Medulla oblongata (tissue), 1 donor: ENCODE measurements at regions not wholly inside any gene's neighbourhood (a gene's known extent, or its start where the extent isn't known, plus 50 kb on each side); places are given as distances from the start of the nearest gene placed in this dataset.
A peak's percentile ranks its signal among the peaks of the same experiment; 100 is the strongest.
"Not testable (repeated sequence)": the region's sequence is repeated elsewhere in the genome, so short reads cannot be mapped to it uniquely, and the experiment has no call there.

Experiments
- DNase-seq: peaks from one replicate; pipeline ENCODE4 v3.0.0-alpha.2; 2015; ENCODE audit errors: extremely low spot score

DNA sequence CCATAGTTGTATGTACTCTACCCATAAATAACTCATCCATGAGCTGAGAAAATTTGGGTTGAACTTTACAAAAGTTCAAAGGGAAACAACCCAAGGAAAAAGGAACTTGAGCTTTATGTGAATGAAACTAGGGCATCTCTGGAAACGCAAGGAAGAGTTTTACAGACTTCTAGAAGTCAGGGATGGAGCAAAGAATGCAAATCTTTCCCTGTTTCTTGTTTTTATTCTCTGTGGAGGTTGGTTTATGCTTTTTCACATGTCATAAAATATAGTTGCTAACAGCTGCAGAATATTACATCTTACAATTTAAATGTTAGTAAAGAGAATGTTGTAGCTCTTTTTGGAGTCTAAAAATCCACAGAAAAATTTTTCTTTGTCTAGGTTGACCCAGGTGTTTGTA is 754.1 kb downstream of the PCDH7 start:
- no peak for DNase-seq

DNA sequence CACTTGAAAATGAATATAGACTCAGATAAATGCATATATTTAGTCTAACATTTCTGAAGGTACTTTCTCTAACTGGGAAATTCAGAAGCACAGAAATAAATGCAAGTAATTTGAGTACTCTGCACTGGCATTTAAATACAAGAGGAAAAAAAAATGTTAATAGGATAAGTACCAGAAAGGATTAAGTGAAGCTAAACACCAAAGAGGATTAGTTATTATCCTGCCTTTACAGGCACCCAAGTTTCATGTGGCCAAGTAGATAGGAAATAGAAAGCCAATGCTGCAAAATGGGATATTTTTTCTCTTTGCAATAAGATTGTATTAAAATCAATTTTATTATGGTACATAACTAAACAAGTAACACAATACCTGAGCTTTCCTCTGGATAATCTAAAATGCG is 762.5 kb downstream of the PCDH7 start:
- no peak for DNase-seq

DNA sequence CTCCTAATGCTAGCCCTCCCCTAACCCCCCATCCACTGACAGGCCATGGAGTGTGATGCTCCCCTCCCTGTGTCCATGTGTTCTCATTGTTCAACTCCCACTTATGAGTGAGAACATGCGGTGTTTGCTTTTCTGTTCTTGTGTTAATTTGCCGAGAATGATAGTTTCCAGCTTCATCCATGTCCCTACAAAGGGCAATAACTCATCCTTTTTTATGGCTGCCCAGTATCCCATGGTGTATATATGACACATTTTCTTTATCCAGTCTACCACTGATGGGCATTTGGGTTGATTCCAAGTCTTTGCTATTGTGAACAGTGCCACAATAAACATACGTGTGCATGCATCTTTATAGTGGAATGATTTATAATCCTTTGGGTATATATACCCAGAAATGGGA is 779.0 kb downstream of the PCDH7 start:
- DNase-seq = not testable (repeated sequence)

DNA sequence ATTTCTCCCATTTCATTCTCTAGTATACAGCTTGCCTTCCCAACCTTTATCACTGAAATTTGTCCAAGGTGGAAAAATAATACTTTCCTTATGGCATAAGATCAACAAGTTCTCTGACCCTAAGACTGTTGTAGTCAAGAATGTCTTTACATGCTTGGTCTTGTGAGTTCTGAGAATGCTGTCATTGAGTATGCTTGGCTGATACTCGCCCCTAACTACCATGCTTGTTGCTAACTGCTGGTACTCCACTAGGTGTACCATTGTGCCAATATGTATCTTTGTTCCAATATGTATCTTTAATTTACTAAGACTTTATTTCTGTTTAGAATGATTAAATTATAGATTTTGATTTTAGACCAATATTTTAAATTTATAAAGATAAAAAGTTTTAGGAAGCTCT is 796.4 kb downstream of the PCDH7 start:
- no peak for DNase-seq

DNA sequence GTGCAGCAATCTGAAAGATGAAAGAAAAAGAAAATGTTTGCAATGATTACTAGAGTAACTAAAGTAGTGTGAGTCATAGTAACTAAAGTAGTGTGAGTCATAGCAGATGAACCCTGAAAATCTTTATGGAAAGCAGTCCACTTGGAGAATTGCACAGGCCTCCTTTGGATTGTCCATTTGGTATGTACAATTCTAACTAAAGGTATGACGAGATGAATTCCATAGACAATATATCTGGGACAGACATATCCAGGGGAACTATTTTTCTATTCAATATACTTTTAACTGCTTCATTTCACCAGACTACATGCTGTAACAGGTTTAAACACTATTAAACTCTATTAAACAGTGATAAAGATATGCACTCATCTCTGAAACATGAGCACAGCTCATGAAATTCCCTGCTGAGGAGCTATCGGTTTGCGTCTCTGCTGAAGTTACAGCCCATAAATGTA is 798.7 kb downstream of the PCDH7 start:
- DNase-seq = no peak

DNA sequence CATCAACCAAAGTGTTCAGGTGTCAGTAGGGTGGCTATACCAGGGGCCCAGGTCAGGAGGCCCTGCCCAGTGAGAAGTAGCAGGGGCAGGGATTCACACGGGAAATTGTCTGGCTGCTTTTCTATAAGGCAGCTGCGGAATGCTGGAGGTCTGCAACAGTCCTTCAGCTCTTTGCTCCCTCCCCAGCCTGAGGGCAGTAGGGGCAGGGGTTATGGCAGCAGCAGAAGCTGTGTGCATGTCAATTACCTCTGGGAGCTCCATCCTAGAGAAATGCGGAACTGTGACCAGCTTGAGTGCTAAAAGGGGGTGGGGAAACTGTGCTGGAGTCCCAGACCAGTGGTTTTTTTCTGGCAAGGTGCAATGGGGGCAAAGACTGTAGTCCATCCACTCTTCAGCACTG is 810.4 kb downstream of the PCDH7 start:
- DNase-seq = no peak

DNA sequence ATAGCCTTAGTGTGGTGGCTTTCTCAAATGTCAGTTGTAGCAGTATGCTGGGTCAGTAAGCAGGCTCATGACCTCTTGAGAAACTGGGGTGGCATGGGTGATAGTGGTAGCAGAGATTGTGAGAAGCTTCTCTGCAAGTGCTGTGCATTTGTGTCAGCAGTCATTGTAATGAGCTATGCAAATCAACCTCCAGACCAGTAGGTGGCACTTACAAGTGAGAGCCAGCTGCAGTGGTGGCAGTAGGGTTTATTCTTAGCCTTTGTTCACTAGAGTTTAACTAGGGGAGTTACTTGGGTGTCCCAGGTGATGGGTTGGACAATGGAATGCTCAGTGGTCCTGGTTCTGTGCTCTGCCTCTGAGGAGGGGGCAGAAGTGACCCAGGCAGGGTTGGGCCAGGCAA is 818.7 kb downstream of the PCDH7 start:
- no peak for DNase-seq

DNA sequence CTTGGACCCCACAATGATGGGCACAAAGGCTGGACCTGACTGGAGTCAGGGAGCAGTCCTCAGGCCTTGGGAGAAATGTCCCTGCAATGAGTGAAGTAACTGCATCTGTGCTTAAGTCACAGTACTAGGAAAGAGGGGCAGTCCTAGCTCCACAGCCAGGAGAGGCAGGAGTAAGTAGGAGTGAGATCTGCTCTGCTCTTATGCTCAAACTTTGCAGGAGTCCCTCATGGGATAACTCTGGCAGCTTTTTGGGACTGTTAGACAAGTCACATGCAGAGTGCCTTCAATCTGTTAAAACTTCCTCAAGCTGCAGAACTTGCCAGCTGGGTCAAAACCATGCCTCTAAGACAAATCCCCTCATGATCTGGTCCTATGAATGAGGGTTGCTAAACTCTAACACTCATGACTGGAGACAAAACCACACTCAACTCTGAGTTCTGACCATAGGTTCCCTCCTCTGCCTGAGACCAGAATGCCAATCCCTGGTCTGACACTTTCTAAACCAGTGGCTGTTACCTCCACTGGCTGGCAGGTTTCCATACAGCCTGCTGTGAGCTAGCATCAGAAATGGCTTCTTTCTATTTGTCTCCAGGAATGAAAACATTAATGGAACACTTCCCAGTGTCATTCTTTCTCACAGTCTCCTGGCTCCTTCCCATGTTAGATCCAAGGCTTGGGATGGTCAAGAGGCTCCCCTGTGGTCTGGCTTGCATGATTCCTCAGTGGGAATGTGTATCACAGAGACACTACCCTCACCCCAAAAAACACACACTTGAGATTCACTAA is 819.3 kb downstream of the PCDH7 start:
- peak; percentile 65 for DNase-seq

DNA sequence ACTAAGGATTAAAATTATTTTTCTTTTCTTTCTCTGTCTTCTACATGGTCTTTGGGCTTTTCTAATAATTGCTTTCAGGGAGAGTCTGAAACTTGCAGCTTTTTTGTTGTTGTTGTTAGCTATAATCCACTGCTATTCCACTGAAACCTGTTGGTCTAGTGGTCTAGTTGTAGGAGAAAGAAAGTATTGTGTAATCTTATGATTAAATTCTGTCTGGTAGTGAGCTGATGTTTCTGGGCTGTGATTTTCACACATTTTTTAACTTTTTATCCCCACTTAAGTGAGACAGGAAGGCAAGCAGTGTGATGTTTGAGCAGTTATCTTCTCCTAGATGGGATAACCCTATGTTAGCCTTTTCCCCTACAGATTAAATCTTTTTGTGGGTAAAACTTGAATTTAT is 825.2 kb downstream of the PCDH7 start:
- DNase-seq = no peak

DNA sequence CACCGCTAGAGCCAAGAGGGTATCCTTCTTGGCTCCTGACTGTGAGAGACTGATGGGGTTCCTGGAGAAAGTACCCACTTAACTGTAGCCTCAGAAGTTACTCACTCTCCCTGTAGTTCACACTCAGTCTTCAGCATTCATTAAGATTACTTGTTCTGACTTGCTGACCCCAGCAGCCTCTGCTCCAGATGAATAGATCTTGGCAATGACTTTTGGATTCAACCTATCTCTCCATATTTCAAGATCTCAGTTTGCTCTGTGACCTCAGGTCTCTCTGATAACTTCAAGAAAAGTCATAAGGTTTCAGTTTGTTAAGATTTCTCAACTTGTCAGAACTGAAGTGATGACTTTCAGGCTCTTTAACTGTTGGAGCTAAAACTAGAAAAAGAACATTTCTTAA is 825.6 kb downstream of the PCDH7 start:
- DNase-seq = no peak

DNA sequence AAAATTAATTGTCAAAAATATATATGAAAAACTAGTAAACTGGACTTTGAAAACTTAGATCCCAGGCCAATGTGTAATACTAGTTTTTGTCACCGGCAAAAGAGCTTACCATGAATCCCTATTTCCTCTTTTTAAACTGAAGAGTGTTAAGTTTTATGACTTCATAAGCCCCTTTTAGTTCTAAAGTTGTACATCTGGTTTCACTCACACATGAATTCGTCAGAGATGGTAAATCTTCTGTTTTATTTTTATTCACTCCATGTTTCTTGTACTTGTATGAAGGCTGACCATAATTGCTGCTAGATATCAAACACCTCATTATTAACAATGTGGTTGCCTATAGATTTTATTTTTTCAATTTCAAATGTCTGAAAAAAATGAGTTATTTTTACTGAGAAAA is 827.9 kb downstream of the PCDH7 start:
- no peak for DNase-seq

DNA sequence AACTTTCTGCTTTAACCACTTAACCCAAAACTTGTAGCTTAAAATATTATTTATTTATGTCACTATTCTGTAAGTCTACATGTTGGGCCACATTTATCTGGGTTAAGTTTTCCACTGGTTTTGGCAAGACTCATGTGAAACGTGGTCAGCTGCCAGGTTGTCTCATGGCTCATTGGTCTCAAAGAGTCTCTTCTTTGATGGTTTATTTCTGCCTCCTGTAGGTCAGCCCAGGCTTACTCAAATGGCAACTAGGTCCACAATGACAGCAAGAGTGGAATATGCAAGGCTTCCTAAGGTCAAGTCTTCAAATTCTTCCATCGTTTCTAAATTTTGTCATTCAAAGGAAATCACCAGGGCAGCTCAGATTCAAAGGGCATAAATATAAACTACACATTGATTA is 828.7 kb downstream of the PCDH7 start:
- peak; percentile 47 for DNase-seq

DNA sequence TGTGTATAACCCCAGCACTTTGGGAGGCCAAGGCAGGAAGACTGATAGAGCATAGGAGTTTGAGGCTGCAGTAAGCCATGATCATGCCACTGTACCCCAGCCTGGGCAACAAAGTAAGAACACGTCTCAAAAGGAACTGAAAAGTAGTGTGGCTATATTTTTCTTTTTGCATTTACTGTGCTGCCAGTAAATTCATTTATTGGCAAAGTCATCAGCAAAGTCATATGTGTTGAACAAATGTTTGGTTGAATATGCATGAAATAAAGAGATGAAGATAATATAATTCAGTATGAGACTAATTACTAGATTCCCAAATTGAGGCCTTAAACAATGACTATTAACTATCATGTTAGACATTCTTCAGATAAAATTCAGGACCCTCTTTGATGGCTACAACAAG is 829.1 kb downstream of the PCDH7 start:
- DNase-seq = no peak

DNA sequence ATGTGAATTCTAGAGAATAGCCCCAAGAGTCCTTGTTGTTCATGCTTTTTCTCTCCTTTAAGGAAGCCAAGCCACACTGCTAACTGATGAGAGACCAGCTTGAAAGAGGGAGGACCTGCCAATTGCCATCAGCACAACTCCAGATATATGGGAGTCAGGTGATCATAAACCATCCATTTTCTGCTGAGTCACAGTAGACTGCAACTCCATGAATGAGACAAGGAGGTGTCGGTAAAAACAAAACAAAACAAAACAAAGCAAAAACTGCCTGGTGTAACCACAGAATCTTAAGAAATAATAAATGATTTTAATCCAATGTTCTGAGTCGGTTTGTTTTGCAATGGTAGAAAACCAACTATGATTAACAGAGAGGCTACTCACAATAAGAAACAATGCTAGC is 837.3 kb downstream of the PCDH7 start:
- no peak for DNase-seq

DNA sequence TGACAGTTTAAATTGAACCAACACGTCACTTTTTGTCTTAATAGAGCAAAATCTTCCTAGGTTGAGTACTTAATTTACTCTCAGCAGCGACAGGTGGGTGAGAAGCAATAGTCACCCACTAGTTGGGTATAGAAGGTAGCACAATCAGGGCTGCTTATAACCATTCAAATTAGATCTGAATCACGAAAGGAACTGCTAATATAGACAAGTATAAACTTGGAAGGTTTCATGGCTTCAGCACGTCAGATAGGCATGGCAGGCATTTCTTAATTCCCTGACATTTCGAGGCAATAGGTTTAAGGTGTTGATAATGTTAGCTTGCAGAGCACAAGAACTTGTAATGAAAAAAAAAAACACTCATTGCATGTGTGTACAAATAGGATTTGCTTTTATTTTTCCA is 853.4 kb downstream of the PCDH7 start:
- no peak for DNase-seq

DNA sequence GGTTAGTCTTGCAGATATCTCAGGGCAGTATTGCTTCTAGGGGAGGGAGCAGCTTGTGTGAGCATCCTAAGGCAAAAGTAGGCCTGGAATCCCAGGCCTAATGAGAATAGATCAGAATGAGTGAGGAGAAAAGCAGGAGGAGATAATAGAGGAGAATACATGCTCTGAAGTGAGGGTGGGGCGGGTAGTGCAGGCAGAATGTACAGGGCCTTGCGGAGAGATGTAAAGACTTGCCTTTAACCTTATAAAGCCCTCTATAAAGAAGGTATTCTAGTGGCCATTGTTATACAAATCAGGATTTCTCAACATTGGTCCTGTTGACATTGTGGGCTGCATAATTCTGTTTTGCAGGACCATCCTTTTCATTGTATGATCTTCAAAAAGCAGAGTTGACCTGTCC is 855.3 kb downstream of the PCDH7 start:
- no peak for DNase-seq

DNA sequence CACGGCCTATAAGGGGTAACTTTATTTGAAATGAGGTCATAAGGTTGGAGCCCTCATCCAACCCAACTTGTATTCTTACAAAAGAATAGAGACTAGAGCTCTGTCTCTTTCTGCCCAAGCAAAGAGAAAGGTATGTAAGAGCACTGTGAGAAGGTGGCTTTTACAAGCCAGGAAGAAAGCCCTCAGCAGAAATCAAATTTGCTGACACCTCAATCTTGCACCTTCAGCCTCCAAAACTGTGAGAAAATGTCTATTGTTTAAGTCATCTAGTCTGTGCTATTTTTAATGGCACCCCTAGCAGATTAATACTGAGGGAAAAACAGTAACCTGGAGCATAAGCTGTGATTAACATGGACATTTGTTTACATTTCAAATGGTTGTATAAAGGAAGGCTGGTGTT is 860.7 kb downstream of the PCDH7 start:
- DNase-seq = no peak

DNA sequence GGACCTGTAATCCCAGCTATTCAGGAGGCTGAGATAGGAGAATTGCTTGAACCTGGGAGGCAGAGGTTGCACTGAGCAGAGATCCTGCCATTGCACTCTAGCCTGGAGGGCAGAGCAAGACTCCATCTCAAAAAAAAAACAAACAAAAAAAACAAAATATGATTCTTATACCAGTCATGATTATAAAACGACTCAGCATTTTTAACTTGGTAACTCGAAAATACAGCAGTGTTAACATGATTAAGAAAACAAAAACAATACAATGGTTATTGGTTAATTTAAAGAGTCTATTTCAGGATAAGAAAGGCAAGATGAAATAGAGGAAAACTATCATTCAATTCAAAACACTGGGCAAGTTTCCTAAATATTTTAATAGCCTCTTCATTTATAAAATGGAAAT is 865.3 kb downstream of the PCDH7 start:
- no peak for DNase-seq

DNA sequence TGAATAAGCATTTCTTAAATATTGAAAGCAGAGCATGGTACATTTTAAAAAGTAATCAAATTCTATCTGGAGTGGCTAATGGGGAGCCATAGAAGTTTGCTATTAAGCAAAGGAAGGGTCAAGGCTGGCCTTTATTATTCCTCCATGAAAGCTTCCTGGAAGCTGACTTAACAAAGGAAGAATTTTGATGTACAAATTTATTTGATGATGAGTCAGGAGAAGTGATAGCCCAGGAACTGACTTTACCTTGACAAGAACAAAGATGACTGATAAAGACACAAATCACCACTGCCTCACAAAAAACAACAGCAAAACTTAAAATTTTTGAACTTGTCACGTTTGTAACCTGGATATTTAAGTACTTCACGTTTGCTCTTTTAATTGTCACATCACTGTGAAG is 872.1 kb downstream of the PCDH7 start:
- no peak for DNase-seq

DNA sequence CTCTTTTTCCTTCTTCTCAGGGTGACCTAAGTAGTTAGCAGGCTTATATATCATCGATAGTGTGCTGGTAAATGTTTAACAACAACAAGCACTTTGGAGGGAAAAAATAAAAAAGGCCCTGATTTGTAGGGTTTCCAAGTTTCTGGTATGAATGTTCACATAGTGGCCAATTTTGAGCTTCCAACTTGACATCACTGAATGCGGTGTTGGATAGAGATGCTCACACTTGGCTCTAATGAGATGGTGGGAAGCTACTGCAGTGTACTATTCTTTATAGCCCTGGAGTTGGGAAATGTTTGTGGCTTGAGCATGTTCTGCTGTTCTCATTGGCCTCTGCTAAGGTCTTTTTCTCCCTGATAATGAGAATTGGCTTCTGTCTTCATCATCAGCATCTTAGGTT is 875.3 kb downstream of the PCDH7 start:
- DNase-seq = no peak

DNA sequence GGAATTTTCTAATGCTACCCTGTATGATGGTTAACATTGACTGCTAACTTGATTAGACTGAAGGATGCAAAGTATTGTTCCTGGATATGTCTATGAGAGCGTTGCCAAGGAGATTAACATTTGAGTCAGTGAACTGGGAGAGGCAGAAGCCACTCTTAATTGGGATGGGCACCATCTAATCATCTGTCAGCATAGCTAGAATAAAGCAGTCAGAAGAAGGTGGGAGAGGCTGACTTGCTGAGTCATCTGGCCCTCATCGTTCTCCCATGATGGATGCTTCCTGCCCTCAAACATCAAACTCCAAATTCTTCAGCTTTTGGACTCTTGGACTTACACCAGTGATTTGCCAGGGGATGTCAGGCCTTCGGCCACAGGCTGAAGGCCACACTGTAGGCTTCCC is 878.5 kb downstream of the PCDH7 start:
- DNase-seq = no peak

DNA sequence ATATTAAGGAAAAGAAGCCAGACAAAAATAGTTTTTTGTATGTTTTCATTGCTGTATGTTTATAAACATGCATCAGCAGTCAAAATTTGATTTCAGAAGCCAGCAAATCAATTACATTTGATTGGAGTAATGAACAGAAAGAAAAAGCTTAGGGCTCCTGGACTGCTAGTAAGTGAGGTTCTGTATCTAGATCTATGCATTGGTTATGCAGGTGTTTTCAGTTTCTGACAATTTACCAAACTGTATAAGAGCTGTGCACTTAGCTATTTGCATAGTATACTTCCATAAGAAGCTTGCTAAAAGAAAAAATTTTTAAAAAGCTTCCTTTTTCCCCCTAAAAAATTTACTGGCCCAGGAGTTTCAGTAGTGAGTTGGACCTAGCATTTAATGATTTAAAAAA is 881.6 kb downstream of the PCDH7 start:
- DNase-seq = no peak

DNA sequence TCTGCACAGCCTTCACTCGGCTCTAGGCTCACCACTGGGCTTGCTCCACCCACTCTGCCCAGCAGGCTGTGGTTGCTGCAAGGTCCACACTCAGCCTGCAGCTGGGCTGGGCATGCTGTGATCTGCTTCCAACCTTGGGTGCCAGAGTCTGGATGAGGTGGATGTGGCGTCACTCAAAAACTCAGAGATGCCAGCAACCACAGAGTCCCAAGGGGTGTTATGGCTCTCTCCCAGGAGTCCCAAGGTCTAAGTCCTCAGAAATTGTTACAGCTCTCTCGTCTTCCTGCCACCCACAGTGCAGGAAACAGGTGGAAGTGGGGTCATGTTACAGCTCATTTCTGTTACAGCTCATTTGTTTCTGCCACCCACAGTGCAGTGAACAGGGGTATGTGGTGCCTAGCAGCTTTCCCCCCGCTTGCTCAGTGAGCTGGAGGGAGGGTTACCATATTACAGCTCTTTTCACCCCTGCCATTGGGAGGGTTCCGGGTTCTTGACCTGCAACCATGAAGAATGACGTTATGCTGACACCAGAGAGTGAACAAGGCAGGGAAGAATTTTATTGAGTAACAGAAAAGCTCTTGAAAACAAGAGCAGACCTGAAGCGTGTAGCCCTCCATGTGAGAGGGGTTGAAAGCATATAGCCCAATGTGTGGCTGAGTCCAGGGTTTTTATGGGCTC is 893.9 kb downstream of the PCDH7 start:
- no peak for DNase-seq

DNA sequence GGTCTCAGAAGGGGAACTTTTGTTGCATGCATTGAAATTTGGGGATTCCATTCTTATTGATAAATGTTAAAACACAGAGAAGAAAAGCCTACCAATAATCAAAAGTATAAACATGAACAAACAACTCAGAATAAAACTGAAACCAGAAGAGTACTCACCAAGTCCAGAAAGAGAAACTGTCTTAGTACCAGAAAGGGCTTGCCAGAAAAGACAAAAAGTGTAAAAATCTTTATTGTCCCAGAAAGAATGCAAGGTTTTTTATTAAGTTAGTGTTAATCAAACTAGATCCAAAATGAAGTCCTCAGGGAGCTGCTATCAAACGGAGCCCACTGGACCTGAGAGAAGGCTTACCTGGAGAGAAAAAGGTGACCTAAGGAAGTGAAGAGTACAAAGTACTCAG is 897.5 kb downstream of the PCDH7 start:
- DNase-seq = no peak
